ENCODE measurements at regions not wholly inside any gene's neighbourhood (a gene's known extent, or its start where the extent isn't known, plus 50 kb on each side); places are given as distances from the start of the nearest gene placed in this dataset.

DNA sequence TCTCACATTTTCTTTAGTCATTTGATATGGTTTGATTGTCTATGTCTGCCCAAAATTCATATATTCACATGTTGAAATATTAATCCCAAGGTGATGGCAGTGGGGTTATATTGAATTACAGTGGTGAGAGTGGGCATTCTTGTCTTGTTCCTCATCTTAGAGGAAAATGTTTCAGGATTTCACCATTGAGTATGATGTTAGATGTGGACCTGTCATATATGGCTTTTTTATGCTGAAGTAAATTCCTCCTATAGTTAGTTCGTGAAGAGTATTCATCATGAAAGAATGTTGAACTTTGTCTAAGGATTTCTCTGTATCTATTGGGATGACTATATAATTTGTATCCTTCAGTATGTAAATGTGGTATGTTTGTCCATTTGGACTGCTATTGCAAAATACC is 512.3 kb upstream of the EPHA5 start:
- H3K27ac ChIP-seq = no peak overlapping the region
- DNase-seq = no peak
- intact Hi-C loops (cut with DNase I) = no loop called here
- no peaks in the 10 kb centered on the region for H3K36me3 ChIP-seq
- 84 to 85% methylated on average over 1 of the region's 1 CpG for WGBS, 2 donors
- TF ChIP-seq, protein P1, sequence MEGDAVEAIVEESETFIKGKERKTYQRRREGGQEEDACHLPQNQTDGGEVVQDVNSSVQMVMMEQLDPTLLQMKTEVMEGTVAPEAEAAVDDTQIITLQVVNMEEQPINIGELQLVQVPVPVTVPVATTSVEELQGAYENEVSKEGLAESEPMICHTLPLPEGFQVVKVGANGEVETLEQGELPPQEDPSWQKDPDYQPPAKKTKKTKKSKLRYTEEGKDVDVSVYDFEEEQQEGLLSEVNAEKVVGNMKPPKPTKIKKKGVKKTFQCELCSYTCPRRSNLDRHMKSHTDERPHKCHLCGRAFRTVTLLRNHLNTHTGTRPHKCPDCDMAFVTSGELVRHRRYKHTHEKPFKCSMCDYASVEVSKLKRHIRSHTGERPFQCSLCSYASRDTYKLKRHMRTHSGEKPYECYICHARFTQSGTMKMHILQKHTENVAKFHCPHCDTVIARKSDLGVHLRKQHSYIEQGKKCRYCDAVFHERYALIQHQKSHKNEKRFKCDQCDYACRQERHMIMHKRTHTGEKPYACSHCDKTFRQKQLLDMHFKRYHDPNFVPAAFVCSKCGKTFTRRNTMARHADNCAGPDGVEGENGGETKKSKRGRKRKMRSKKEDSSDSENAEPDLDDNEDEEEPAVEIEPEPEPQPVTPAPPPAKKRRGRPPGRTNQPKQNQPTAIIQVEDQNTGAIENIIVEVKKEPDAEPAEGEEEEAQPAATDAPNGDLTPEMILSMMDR (IDR thresholded peaks at IDR 0.05) = no peak
- no peak for TF ChIP-seq POLR2AphosphoS5 (IDR thresholded peaks at IDR 0.05)
- TF ChIP-seq EP300 (IDR thresholded peaks at IDR 0.05) = no peak
- TF ChIP-seq POLR2A (IDR thresholded peaks at IDR 0.05) = no peak
- no peaks in the 10 kb centered on the region for H3K9me3 ChIP-seq
- H3K27me3 ChIP-seq = no peaks in the 10 kb centered on the region
- no peak overlapping the region for H3K4me3 ChIP-seq
- peaks cover 0 to 14% (median 6%) of the 10 kb centered on the region in 4 donors for H3K4me1 ChIP-seq

DNA sequence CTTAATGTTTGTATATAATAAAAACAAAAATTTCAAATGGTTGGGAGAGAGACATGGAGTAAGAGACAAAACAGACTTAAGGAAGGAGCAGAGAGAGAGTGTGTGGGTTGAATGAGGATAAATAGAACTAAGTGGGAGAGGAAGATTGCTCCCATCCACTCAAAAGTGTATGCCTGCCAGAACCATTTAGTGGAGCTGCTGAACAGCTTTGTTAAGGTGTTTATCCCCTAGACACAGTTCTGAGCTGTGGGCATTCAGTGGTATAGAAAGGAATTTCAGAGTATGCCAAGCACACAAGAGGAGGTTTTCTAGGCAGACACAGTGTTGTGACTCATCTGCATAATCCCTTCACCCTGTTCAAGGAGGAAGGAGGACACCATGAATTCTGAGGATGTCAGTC is 508.6 kb upstream of the EPHA5 start:
- H3K4me3 ChIP-seq = no peak overlapping the region
- no peaks in the 10 kb centered on the region for H3K36me3 ChIP-seq
- H3K4me1 ChIP-seq = peaks cover 0 to 14% (median 6%) of the 10 kb centered on the region in 4 donors
- no peaks in the 10 kb centered on the region for H3K9me3 ChIP-seq
- intact Hi-C loops (cut with DNase I) = no loop called here
- TF ChIP-seq, protein P1 (IDR thresholded peaks at IDR 0.05) = no peak
- TF ChIP-seq POLR2A (IDR thresholded peaks at IDR 0.05) (no peak), EP300 (IDR thresholded peaks at IDR 0.05) (no peak), POLR2AphosphoS5 (IDR thresholded peaks at IDR 0.05) (peak in 2 of 4 donors; percentile 39 to 41)
- no peaks in the 10 kb centered on the region for H3K27me3 ChIP-seq
- no peak for DNase-seq
- H3K27ac ChIP-seq = peak overlapping the region in 1 of 4 donors; percentile 32

DNA sequence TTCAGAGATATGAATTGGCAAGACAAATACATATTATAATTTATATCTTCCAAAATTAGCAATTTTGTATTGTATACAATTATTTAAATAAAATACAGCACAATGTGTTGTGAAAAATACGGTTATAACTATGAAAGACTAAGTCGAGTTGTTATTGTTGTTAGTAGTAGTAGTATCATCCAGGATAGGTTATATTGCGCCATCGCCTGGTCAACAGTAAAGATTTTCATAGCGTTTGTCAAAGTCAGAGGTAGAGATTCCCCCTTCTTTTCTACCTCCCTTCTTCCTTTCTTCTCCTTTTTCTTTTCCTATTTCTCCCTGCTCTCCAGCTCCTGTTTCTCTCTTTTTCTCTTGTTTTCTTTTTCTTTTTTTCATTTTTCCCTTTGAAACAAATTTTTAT is 499.1 kb upstream of the EPHA5 start:
- TF ChIP-seq POLR2AphosphoS5 (IDR thresholded peaks at IDR 0.05) = no peak
- TF ChIP-seq, protein P1 (IDR thresholded peaks at IDR 0.05) = no peak
- TF ChIP-seq POLR2A (IDR thresholded peaks at IDR 0.05) = no peak
- TF ChIP-seq EP300 (IDR thresholded peaks at IDR 0.05) = no peak
- DNase-seq = no peak
- intact Hi-C loops (cut with DNase I) = no loop called here
- WGBS, 2 donors = 29 to 45% methylated on average over 5 of the region's 5 CpGs
- Histone ChIP-seq H3K36me3 (no peaks in the 10 kb centered on the region), H3K27me3 (no peaks in the 10 kb centered on the region), H3K4me1 (no peaks in the 10 kb centered on the region), H3K4me3 (no peak overlapping the region), H3K27ac (no peak overlapping the region), H3K9me3 (peaks cover 0 to 4% (median 0%) of the 10 kb centered on the region in 4 donors)

DNA sequence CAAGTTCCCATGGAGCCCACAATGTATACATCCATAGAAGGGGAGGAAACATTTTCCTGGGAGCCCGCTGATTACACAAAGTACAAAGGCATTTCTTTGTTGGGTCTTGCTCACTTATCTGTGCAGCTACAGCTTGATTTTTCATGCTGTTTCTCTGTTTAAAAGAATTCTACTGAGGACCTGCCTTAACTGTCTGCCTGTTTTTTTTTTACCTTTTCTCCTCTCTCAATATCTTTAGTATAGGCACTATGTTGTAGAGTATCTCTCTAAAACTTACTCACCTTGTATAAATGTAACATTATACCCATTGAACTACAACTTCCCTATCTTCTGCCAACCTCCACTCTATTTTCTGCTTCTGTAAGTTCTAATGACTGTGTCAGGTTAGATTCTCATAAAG is 494.6 kb upstream of the EPHA5 start:
- 87 to 93% methylated on average over 1 of the region's 1 CpG for WGBS, 2 donors

More for the DNA sequence above, 494.6 kb upstream of the EPHA5 start:
- Histone ChIP-seq H3K36me3 (no peaks in the 10 kb centered on the region), H3K4me1 (no peaks in the 10 kb centered on the region), H3K9me3 (peaks cover 0 to 4% (median 0%) of the 10 kb centered on the region in 4 donors), H3K27ac (no peak overlapping the region), H3K4me3 (no peak overlapping the region), H3K27me3 (no peaks in the 10 kb centered on the region)
- DNase-seq = no peak
- intact Hi-C loops (cut with DNase I) = no loop called here
- TF ChIP-seq POLR2AphosphoS5 (IDR thresholded peaks at IDR 0.05) (no peak), EP300 (IDR thresholded peaks at IDR 0.05) (no peak), POLR2A (IDR thresholded peaks at IDR 0.05) (no peak)
- TF ChIP-seq, protein P1 (IDR thresholded peaks at IDR 0.05) = no peak
